GM12878 (cell line): ENCODE measurements at regions not wholly inside any gene's neighbourhood (a gene's known extent, or its start where the extent isn't known, plus 50 kb on each side); places are given as distances from the start of the nearest gene placed in this dataset.

Source experiments
- EGR1 ChIP-seq, 2 experiments: IDR thresholded peaks; 1 replicate in 1 of 2; 2 replicates in 1 of 2; pipeline ENCODE4 v1.6.1; 2011 to 2012; ENCODE audit warnings: low read depth in 2 of 2, low read length in 2 of 2, borderline replicate concordance in 1 of 2, mild to moderate bottlenecking in 1 of 2, moderate library complexity in 1 of 2
- GATAD2B ChIP-seq: fragments of 450-650 bp; conservative IDR thresholded peaks from 2 replicates; pipeline ENCODE4 v1.6.1; 2017; ENCODE audit warnings: low read depth, mild to moderate bottlenecking, moderate library complexity
- HDAC2 ChIP-seq: fragments of 200-600 bp; sonication (generic); IDR thresholded peaks from 2 replicates; pipeline ENCODE4 v1.6.1; 2017
- IKZF1 ChIP-seq: fragments of 450-650 bp; conservative IDR thresholded peaks from 2 replicates; pipeline ENCODE4 v1.6.1; 2017; ENCODE audit warnings: antibody characterized with exemption, mild to moderate bottlenecking
- RELA ChIP-seq: fragments of 450-650 bp; IDR thresholded peaks from 2 replicates; pipeline ENCODE4 v1.8.0; 2014; ENCODE audit warnings: borderline replicate concordance; ENCODE audit not compliant: partially characterized antibody
- SRF ChIP-seq, 2 experiments: IDR thresholded peaks; 2 replicates each; pipeline ENCODE4 v1.6.1; 2011; ENCODE audit warnings: low read depth in 2 of 2, low read length in 2 of 2, mild to moderate bottlenecking in 1 of 2, moderate library complexity in 1 of 2
- STAT1 ChIP-seq: fragments of 450-650 bp; conservative IDR thresholded peaks from 2 replicates; pipeline ENCODE4 v1.6.1; 2014; ENCODE audit warnings: antibody characterized with exemption, mild to moderate bottlenecking
- SUZ12 ChIP-seq: fragments of 200-600 bp; sonication (generic); IDR thresholded peaks from one replicate; pipeline ENCODE4 v1.6.1; 2018; ENCODE audit warnings: antibody characterized with exemption, mild to moderate bottlenecking; ENCODE audit not compliant: unreplicated experiment
- WRNIP1 ChIP-seq: IDR thresholded peaks from 2 replicates; pipeline ENCODE4 v1.6.1; 2011; ENCODE audit warnings: low read depth, low read length, improper control_type of control experiment, borderline replicate concordance
- YBX1 ChIP-seq: fragments of 450-650 bp; IDR thresholded peaks from 2 replicates; pipeline ENCODE4 v1.6.1; 2016; ENCODE audit warnings: antibody characterized with exemption
- YY1 ChIP-seq: IDR thresholded peaks from 2 replicates; pipeline ENCODE4 v1.6.1; 2011; ENCODE audit warnings: low read depth, mild to moderate bottlenecking, low read length
- ZBTB4 ChIP-seq: fragments of 450-650 bp; formaldehyde crosslinking; IDR thresholded peaks from 2 replicates; pipeline ENCODE4 v1.4.0; 2022; ENCODE audit warnings: mild to moderate bottlenecking, moderate library complexity
- TF ChIP-seq, protein P1 (sequence below): fragments of 150-350 bp; IDR thresholded peaks from 2 replicates; pipeline ENCODE4 v1.6.1; 2016; ENCODE audit warnings: low read depth, low read length
- TF ChIP-seq, protein P2 (sequence below): fragments of 450-650 bp; IDR thresholded peaks from 2 replicates; pipeline ENCODE4 v1.6.1; 2017; ENCODE audit warnings: low read depth, mild to moderate bottlenecking, moderate library complexity
- TF ChIP-seq, protein P3 (sequence below): fragments of 450-650 bp; IDR thresholded peaks from 2 replicates; pipeline ENCODE4 v1.6.1; 2018; ENCODE audit warnings: mild to moderate bottlenecking, low read depth, moderate library complexity; ENCODE audit not compliant: partially characterized antibody
- TF ChIP-seq, protein P4 (sequence below): fragments of 450-650 bp; formaldehyde crosslinking; IDR thresholded peaks from 2 replicates; pipeline ENCODE4 v1.5.0; 2022; ENCODE audit warnings: mild to moderate bottlenecking, missing genetic modification characterization

- TF ChIP-seq, protein P1, sequence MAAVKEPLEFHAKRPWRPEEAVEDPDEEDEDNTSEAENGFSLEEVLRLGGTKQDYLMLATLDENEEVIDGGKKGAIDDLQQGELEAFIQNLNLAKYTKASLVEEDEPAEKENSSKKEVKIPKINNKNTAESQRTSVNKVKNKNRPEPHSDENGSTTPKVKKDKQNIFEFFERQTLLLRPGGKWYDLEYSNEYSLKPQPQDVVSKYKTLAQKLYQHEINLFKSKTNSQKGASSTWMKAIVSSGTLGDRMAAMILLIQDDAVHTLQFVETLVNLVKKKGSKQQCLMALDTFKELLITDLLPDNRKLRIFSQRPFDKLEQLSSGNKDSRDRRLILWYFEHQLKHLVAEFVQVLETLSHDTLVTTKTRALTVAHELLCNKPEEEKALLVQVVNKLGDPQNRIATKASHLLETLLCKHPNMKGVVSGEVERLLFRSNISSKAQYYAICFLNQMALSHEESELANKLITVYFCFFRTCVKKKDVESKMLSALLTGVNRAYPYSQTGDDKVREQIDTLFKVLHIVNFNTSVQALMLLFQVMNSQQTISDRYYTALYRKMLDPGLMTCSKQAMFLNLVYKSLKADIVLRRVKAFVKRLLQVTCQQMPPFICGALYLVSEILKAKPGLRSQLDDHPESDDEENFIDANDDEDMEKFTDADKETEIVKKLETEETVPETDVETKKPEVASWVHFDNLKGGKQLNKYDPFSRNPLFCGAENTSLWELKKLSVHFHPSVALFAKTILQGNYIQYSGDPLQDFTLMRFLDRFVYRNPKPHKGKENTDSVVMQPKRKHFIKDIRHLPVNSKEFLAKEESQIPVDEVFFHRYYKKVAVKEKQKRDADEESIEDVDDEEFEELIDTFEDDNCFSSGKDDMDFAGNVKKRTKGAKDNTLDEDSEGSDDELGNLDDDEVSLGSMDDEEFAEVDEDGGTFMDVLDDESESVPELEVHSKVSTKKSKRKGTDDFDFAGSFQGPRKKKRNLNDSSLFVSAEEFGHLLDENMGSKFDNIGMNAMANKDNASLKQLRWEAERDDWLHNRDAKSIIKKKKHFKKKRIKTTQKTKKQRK = no peak
- TF ChIP-seq YY1 (peak; percentile 31; the same call in 1 of the 2 replicates), SUZ12 (no peak), YBX1 (no peak), SRF (IDR thresholded peaks at IDR 0.05; ENCODE audit: low read depth in 2 of 2, low read length in 2 of 2) (no peak), WRNIP1 (no peak), IKZF1 (peak; percentile 52; the same call in 1 of the 2 replicates), RELA (no peak), STAT1 (no peak), EGR1 (IDR thresholded peaks at IDR 0.05; ENCODE audit: borderline replicate concordance in 1 of 2, low read depth in 2 of 2, low read length in 2 of 2) (peak in 1 of 2 experiments; percentile 61; a peak in 1 of 3 replicates), HDAC2 (no peak), GATAD2B (no peak), ZBTB4 (CRISPR knock-in tag) (no peak)
- TF ChIP-seq, protein P2, sequence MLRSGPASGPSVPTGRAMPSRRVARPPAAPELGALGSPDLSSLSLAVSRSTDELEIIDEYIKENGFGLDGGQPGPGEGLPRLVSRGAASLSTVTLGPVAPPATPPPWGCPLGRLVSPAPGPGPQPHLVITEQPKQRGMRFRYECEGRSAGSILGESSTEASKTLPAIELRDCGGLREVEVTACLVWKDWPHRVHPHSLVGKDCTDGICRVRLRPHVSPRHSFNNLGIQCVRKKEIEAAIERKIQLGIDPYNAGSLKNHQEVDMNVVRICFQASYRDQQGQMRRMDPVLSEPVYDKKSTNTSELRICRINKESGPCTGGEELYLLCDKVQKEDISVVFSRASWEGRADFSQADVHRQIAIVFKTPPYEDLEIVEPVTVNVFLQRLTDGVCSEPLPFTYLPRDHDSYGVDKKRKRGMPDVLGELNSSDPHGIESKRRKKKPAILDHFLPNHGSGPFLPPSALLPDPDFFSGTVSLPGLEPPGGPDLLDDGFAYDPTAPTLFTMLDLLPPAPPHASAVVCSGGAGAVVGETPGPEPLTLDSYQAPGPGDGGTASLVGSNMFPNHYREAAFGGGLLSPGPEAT = peak; percentile 87
- TF ChIP-seq, protein P3, sequence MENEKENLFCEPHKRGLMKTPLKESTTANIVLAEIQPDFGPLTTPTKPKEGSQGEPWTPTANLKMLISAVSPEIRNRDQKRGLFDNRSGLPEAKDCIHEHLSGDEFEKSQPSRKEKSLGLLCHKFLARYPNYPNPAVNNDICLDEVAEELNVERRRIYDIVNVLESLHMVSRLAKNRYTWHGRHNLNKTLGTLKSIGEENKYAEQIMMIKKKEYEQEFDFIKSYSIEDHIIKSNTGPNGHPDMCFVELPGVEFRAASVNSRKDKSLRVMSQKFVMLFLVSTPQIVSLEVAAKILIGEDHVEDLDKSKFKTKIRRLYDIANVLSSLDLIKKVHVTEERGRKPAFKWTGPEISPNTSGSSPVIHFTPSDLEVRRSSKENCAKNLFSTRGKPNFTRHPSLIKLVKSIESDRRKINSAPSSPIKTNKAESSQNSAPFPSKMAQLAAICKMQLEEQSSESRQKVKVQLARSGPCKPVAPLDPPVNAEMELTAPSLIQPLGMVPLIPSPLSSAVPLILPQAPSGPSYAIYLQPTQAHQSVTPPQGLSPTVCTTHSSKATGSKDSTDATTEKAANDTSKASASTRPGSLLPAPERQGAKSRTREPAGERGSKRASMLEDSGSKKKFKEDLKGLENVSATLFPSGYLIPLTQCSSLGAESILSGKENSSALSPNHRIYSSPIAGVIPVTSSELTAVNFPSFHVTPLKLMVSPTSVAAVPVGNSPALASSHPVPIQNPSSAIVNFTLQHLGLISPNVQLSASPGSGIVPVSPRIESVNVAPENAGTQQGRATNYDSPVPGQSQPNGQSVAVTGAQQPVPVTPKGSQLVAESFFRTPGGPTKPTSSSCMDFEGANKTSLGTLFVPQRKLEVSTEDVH = no peak
- TF ChIP-seq, protein P4, sequence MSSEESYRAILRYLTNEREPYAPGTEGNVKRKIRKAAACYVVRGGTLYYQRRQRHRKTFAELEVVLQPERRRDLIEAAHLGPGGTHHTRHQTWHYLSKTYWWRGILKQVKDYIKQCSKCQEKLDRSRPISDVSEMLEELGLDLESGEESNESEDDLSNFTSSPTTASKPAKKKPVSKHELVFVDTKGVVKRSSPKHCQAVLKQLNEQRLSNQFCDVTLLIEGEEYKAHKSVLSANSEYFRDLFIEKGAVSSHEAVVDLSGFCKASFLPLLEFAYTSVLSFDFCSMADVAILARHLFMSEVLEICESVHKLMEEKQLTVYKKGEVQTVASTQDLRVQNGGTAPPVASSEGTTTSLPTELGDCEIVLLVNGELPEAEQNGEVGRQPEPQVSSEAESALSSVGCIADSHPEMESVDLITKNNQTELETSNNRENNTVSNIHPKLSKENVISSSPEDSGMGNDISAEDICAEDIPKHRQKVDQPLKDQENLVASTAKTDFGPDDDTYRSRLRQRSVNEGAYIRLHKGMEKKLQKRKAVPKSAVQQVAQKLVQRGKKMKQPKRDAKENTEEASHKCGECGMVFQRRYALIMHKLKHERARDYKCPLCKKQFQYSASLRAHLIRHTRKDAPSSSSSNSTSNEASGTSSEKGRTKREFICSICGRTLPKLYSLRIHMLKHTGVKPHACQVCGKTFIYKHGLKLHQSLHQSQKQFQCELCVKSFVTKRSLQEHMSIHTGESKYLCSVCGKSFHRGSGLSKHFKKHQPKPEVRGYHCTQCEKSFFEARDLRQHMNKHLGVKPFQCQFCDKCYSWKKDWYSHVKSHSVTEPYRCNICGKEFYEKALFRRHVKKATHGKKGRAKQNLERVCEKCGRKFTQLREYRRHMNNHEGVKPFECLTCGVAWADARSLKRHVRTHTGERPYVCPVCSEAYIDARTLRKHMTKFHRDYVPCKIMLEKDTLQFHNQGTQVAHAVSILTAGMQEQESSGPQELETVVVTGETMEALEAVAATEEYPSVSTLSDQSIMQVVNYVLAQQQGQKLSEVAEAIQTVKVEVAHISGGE (CRISPR knock-in tag) = no peak
Observed at GRCh38 chr21:32929633-32930038, 96.1 kb upstream of the OLIG2 start (continued).
